HG02981 (cell line): ENCODE measurements at regions not wholly inside any gene's neighbourhood (a gene's known extent, or its start where the extent isn't known, plus 50 kb on each side); places are given as distances from the start of the nearest gene placed in this dataset.
"Not testable (repeated sequence)": the region's sequence is repeated elsewhere in the genome, so short reads cannot be mapped to it uniquely, and the experiment has no call there.

Experiments
- ATAC-seq: cut with Tn5 transposase; IDR thresholded peaks from one replicate; pipeline ENCODE4 v1.9.1; 2021; ENCODE audit warnings: mild to moderate bottlenecking, moderate library complexity; ENCODE audit not compliant: unreplicated experiment

DNA sequence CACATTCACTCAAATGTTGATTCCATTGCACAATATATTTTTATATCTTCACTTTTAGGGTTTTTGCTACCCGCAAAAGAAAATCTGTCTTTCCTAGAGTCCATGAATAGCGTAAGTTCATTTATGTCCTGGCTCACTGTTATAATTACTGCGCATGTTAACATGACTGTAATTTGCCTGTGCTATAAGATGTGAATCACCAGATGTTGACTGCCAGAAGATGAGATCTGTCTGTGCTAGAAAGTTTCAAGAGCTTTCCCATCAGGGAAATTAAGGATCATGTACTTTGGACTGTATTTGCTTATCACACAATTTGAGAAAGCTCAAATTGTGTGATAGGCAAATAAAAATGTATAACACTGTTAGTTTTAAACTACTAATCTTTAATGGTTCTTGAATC, 322.5 kb downstream of the CHL1 start:
- ATAC-seq, result no peak

DNA sequence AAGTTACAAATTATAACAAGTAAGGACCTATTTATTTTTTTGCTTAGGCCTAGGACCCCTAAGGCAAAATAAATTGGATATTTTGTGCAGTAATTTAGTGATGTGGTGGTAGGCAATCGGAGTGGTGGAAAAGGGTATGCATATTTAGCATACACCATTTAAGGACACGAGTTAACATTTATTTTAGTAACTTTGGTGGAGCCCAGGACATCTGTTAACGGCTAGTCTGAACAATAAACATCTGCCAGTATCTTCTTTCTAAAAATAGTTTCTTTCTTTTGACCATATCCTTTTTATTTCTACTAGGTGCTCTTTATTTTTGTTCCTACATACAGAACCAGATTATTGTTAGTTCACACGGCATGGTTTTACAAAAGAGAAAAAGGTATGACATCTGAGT, 326.3 kb downstream of the CHL1 start:
- no peak for ATAC-seq

DNA sequence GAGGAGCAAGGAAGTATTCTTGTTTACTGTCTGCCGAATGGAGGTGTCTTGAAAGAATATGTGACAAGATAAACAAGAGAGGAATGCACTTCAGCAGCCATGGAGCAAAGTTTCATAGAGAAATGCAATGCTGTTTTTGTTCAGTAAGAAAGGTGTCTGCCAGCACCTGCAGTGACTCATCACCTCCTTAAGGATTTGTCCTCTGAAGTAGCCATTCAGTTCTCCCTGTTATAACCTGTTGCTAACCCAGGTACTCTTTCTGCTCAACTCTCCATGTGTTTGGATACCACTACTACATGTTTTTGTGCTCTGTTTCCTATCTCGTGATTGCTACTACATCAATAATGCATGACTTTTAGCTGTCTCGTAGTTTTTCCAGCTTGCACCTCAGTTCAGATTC, 328.9 kb downstream of the CHL1 start:
- ATAC-seq, result no peak

DNA sequence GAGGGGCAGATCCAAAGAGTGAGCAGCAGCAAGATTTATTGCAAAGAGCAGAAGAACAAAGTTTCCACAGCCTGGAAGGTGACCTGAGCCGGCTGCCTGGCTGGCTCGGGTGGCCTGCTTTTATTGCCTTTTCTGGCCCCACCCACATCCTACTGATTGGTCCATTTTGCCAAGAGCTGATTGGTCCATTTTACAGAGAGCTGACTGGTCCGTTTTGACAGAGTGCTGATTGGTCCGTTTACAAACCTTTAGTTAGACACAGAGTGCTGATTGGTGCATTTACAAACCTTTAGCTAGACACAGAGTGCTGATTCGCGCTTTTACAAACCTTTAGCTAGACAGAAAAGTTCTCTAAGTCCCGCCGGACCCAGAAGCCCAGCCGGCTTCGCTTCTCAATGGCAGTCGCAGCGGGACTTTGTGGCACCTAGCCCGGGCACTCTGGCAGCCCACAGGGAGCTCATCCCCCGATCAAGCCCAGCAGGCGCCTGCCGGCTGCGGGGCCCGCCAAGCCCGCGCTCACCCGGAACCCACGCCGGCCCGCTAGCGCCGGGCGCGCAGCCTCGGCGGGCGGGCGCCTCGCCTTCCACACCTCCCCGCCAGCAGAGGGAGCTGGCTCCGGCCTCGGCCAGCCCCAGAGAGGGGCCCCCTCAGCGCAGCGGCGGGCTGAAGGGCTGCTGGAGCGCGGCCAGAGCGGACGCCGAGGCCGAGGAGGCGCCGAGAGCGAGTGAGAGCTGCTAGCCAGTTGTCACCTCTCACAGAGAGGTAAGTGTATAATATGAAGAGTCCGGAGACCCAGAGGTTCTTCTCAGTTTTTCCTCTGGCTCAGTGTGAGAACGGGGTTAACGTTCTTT, 339.2 kb downstream of the CHL1 start:
- ATAC-seq, result no peak

DNA sequence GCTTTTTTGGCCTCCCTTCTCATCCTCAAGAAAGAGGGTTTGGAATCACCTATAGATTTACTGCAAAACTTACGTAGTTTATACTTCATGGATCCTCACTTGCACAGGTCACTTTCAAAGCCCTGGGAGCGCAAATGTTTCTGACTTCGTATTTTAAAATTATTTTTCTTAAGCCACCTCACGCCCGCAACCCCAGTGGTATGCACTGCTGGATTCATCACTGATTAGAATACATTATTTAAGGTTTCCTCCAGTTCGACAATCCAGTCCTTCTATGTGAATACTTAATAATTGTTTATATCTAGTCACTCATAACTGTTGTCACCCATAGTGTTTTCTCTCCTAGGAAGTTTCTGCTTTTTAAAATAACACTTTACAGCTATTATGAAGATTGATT, 339.9 kb downstream of the CHL1 start:
- no peak for ATAC-seq

DNA sequence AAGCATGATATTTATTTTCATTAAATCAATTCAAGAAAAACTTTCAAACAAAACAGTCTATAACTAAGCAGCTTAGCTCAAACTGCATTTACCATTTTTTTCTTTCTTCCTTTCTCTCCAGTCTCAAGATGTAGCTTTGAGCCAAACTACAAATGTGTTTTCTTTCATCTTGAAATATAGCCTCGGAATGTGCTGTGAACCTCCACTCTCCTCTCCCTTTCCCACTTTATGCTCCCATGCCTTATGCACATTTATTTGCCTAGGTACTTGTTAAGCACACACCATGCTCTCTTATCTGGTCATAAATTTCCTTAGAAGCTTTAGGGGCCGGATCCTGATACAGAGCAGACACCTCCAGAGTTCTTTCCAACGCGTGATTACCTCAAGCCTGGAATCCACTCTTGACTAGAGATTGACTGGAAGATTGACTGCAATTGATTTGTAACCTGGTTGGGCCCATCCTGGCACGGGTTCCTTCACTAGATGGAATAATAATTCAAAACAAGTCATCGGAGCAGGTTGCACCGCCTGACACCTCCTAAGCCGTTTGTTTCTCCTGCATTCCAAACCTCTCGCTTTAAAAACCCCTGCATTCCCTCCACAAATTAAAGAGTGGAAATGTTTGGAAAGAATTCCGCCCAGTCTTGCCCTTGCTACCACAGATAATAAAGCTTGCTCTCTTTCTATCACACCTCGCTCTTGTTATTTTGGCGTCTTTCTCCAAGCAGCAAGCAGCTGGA, 344.7 kb downstream of the CHL1 start:
- ATAC-seq, result no peak

DNA sequence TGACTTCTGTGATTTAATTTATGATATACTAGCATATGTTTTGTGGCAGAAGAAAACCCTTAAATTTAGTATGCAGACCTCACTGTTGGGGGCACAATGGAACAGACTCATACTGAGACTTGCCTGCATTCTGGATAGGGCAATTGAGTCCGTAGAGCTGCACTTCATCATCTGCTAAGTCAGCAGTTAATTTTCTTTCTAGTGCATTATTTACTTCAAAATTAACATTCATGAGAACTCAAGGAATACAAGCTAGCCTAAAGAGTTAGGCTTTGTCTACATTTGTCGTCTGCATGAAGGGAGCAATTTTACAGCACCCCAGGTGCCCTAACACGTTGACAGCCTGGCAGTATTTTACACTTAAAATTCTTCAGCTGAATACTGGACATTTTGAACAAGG, 345.5 kb downstream of the CHL1 start:
- no peak for ATAC-seq

DNA sequence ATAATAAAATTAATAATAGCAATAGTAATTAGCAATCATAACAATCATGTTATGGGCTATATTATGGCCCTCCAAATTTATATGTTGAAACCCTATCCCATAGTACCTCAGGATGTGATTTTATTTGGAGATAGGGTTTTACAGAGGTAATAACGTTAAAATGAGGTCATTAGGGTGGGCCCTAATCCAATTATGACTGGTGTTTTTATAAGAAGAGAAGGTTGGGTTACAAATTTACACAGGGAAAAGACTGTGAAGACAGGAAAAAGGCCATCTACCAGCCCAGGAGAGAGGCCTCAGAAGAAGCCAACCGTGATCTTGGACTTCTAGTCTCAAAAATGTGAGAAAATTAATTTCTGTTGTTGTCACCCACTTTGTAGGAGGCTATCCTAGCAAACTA, 353.1 kb downstream of the CHL1 start:
- ATAC-seq, result no peak

DNA sequence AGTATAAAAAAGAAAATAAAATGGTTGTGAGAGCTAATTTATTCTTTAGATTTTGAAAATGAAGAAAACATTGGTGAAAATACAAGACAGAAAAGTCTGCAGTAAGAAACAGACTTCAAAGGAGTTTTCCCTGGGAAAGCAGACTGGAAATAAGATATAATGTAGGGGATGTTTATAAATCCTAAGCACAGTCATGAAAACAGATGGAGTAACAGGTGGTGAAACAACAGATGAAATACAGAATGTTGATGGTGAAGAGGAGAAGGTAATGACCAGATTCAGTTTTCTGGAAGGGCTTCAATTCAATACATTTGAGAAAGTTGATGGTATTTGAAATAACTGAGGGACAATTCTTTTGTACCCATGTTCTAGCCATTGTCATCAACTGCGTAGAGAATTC, 353.9 kb downstream of the CHL1 start:
- no peak for ATAC-seq

DNA sequence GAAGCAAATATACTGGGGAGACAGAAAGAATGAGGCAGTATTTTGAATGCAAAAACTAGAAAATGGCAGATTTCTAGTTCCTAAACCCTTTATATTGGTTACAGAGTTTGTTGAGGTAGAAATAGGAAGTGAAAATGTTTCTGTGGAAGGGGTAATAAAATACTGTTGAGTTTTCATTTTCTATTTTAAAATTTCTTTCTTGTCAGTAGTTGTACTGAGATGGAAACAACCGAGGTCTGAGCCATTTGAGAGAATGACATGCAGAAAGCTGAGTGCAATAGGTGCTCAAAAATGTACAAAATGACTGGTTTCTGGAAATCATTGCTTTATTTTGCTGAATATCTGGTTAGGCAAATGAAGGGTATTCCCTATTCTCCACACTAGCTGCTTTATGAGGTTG, 361.4 kb downstream of the CHL1 start:
- ATAC-seq, result peak; percentile 97

DNA sequence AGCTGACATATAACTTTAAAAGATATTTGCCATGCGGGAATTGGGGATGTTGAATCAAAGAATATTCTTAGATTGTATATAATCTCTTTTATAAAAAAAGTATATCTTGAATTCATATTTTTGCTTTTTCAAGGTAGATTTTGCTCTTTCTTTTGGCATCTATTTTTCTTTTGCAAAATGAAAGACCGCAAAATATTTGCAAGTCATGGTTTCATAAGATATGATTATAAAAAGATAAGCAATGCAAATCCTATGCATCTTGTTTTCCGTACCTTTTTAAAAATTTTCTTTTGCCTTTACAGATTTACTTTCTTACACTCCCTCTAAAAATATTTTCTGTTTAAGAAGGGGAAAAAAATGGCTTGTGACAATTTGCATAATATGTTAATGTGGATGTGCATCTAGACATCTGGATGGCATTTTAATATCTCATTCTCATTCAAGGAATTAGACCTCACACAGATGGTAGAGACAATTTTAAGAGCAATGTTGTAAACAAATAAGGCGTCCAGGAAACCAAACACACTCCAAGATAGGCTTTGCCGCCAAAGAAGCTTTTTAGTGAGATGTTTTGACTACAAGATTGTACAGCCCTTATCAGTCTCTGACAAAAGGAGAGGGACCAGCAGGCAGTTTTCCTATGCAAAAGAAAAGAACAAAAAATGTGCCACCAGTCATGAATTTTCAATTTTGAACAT, 371.1 kb downstream of the CHL1 start:
- ATAC-seq, result no peak

DNA sequence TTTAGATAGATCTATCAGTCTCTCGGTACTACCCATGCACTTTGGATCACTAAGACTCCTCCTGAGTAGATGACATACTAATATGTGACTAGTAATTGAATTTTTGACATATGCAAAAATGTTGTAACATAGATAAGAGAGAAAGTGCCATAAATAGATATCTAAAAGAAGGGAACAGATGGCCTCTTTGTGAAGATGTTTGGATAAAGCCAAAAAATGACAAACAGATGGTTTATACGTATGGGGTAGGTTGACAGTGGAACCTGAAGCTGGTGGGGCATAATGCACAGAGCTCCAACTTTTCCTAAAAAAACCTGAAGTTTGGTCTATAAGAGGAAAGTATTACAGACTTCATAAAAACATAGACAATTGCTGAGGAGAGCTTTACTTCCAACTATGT, 383.0 kb downstream of the CHL1 start:
- not testable (repeated sequence) for ATAC-seq

DNA sequence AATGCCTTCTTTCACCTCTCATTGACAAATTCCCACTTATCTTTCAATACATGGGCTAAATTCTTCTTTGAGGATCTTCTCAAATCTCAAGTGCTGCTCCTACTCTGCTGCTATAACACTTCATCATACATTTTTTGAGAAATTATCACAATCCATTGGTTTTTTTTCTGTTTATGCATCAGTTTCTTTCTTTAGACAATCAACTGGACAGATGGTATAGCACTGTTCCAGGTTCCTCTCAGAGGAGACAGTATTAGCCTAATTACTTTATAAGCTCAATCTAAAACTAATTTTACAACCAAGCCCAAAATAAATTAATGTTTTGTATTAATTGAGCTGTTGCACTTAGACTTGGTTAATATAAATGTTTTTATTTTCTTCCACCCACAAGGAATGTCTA, 392.5 kb downstream of the CHL1 start:
- not testable (repeated sequence) for ATAC-seq

DNA sequence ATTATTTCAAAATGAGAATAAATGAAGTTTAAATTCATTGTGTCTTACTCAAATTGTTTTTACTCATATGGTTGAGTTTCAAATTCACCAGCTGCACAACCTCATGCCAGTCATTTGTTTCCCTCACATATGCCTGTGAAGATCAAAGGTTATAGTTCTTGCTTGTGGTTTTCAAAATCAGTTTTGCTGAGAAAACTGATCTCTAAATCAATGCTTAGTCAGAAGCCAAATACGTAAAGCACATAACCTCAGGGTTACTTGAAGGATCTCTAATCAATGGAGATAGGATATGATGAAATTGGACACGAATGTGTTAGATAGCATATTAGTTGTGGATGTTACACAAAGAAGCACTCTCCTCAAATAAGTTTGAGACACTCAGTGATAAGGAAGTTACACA, 400.7 kb downstream of the CHL1 start:
- not testable (repeated sequence) for ATAC-seq

DNA sequence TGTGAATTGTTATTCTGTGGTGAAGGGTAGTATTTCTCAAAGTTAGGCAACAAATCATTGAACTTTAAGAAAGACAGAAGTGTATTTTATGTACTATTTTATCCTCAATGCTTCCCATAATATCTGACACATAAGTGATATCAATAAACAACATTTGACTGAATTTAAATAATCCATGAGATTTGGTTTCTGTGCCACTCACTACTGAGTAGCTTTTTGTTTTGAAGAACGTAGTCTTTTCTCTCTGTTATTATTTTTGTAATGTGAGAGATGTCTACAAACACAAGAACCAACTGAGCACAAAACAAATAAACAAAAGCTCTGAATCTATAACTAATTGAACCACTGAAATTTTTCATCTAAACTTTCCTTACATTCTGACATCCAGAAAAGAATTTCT, 401.2 kb downstream of the CHL1 start:
- ATAC-seq, result not testable (repeated sequence)

DNA sequence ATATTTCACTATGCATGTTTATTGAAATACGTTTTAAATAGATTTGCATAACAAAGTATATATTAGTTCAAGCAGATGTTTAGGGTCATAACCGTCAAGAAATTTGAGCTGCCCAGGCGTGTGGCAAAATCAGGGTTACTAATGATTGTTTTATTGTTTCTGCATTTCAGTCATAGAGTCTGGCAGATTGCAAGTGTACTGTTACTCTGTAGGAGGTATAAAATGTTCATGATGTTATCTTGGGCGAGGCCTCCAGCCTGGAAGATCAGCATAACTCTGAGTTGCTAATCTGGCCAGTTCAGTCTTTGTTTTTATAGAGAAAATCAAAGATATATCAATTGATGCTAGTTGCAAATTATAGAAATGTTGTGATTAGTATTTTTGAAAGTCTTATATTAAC, 410.9 kb downstream of the CHL1 start:
- not testable (repeated sequence) for ATAC-seq

DNA sequence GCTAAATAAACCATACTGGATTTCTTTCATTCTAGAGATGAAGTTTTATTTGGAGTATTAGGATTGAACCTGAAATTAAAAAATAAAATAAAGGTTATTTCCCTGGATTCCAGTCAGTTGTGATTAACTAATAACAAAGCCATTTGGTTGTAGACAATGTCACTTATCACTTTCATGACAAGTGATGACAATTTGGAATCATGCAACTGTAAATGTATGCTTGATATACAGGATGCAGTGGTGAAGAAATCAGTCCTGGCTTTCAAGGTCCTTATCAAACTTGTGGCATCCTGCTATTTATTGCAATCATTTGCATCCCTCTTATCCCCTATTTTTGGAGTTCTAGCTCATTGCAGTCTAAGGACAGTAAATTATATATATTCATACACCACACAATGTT, 425.2 kb downstream of the CHL1 start:
- no peak for ATAC-seq

DNA sequence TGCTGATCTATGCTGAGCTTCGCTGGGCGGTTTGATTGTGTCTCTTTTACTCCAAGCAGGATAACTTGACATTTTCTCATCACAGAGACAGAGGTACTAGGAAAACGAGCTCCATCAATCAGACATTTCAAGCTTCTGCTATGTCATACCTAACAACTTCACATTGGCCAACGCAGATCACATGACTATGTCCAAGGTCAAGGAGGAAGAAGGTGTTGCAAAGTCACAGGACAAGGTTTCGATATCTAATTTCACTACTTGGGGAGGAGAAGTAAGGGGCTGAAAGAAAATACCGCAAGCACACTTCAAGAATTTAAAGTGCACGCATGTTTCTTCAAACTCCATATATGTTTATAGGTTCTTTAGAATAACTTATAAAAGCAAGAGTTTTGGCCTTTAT, 425.8 kb downstream of the CHL1 start:
- ATAC-seq, result no peak

DNA sequence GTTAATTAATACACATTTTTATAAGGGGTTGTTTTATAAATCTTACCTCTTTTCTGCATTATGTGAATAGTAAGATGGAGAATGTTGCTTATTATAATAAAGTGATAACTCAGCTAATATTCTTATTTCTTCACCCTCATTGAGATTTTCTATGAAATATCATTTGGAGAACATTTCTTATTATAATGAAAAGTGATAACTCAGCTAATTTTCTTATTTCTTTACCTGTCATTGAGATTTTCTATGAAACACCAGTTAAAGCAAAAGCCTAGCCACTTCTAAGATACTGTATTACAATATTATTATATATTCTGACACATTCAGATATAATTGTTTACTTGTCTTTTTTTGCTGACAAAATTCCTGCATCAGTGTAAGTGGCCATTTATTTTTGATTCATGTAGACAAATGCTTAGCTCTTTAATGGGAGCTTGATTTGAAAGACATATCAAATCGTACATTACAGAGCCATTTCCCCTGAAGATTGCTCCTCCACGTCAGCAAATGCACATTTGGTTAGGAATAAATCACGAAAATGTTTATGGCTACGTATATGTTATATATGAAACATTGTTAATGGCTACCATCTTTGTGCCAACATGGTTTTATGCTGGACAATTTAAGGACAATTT, 427.5 kb downstream of the CHL1 start:
- ATAC-seq, result no peak

DNA sequence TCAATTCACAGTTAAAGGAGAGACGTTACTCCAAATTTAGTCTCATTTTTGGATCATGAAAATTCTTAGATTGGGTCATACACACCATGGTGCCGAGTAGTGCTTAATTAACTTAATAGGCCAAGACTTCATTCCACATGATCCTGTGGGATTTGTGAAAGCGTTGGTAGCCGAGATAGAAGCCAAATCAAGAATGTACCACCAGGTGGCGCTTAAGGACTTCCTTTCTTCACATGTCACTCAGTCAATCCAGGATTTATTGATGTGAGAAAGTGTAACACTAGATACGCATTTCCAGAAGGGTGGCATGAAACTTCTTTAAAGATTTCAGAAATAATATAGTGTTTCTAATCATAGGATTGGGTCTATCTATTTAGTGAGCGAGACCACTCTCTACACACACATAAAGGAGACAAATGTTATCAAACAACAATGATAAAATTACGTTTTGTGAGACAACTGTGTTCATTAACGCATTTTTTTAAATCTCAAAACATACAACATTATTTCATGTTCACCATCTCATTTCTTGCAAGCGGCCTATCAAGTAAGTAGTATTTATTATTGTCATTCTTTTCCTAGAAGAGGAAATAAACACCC, 436.1 kb downstream of the CHL1 start:
- peak; percentile 71 for ATAC-seq

DNA sequence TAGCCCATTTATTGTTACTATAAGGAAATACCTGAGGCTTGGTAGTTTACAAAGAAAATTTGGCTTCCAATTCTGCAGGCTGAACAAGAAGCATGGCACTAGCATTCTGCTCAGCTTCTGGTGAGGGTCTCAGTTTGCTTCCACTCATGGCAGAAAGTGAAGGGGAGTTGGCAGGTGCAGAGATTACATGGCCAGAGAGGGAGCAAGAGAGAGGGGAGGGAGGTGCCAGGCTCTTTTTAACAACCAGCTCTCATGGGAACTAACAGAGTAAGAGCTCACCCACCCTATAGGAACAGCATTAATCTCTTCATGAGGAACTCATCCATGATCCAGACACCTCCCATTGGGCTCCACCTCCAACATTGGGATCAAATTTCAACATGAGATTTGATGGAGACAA, 437.9 kb downstream of the CHL1 start:
- ATAC-seq, result no peak
